Stimulated activated CD4-positive, alpha-beta T cell treated with anti-CD3 and anti-CD28 coated beads, TNF-alpha, amount 100 ng/mL, for 1 hour (primary cell): ENCODE measurements at regions not wholly inside any gene's neighbourhood (a gene's known extent, or its start where the extent isn't known, plus 50 kb on each side); places are given as distances from the start of the nearest gene placed in this dataset.

Experiments used
- DNase-seq, 3 donors: peaks; one replicate each; pipeline ENCODE4 v3.0.0-alpha.2; 2020; ENCODE audit warnings: low read depth in 3 of 3, low spot score in 1 of 3

DNA sequence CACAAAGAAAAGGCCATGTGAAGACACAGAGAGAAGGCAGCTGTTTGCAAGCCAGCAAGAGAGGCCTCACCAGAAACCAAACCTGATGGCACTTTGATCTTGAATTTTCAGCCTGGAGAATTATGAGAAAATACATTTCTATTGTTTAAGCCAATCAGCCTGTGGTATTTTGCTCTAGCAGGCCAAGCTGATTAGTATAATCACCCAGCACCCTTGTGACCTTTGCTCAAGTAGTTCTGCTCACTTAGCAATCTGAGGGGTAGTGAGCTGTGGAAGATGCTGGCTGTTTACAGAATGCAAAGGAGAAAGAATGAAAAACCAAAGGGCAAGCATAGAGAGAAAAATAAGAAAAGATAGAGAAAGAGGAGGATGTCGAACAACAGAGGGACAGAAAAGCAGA is 396.4 kb upstream of the BOD1L1 start:
- DNase-seq: no peak

DNA sequence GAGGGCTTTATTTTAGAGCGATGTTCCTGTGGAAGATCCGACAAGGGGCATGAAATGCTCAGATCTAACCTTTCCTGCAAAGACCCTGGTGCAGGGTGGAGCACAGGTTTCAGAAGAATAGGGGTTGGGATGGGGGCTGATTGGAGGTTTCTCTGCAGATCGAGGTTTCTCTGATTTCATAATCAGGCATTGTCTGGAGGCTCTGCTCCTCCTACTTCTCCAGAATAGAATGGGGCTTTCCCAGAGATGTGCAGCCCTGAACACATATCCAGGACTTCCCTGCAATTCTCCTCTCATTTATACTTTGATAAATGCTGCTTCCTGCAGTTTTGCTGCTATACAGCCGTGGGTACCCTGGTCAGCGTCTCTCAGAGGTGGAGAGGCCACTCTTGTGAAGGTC is 397.6 kb upstream of the BOD1L1 start:
- DNase-seq: no peak

DNA sequence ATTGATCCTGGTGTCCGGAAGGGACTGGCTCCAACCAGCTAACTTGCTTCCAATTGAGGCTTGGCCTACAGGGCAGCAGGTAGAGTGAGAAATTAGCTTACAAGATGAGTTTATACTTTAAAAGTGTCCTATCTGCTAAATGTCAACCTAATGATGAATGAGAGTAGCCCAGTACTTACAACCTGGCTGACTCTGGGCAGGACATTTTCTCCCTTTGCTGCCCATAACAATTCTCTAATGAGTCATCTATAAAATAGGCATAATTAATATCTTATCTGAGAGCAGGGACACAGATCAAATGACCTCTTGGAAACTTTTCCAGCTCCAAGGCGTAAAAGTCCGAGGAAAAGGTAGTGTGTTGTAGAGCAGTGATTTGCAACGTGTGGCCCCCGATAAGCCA is 398.4 kb upstream of the BOD1L1 start:
- DNase-seq: no peak

DNA sequence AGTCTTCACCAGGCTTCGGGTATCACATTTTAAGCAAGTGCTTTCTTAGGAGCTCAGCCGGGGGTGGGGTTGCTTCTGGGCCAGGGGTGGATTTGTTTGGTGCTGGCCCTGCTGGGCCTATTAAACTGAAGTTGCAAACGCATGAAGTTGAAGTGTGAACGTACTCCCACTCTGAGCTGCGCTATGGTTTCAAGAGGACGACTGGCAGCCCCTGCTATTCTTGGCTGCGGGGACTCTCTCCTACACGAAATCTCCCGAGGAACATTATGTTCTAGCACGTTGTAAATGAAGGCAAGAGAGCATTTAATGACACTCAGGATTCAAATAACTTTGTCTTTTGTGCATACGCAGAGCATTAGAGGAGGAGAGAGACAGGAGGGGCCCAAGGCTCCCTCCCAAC is 401.3 kb upstream of the BOD1L1 start:
- no peak for DNase-seq

DNA sequence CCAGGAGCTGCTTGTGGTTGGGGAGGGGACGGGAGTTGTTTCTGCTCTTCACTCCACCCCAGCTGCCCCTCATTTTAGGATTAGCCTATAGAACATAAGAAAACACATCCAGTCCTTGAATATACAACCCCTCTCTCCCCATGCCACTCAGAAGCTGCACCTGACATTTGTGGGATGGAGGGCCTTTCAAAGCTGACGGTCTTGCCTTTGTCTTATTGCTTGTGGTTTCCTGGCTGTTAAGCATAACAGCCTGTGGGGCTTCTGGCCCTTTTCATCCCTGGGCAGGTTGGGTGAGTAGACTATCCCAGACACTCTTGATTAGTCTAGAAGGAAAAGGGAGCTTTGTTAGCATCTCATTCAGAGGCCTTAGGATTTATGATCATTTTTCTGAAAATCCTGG is 407.6 kb upstream of the BOD1L1 start:
- no peak for DNase-seq

- no peak for DNase-seq
These were observed 415.7 kb upstream of the BOD1L1 start for GRCh38 chr4:14043203-14043602.

DNA sequence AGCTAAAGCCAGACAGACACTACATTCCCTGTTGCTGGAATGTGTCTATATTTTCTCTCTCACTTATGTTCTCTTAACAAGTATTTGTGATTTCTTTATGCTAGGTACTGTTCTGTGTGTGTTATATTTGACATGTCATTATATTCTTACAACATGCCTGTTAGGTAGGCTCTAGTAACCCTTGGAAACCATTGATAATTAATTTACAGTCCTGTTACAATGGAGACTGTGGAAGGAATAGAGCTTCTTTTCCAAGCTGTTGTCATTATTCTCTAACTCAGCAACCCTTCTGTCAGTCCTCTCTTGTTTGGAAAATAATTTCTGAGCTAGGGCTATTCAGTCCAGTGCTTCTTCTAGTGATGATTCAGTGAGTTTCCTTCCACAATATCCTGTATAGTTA is 419.1 kb upstream of the BOD1L1 start:
- DNase-seq: no peak

- no peak for DNase-seq
These were observed 420.3 kb upstream of the BOD1L1 start for GRCh38 chr4:14047840-14048239.

GRCh38 chr4:14049946-14050345 is 422.4 kb upstream of the BOD1L1 start:
- DNase-seq: no peak

DNA sequence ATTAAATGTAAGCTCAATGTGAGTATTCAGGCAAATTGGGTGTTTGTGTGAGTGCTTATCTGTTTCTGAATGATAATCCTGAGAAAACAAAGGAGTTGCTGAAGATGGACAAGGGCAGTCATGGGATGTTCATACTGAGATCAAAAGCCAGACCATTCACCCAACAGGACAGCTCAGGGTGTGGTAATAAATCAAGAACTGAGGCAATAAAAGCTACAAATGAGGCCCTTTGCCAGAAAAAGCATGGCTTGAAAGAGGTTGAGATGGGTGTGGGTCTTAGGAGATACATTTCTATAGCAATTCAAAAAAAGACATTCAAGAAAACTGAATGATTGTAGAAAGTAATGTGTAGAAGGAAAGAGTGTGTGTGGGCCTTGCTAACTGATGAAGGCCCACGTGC is 425.8 kb upstream of the BOD1L1 start:
- no peak for DNase-seq

GRCh38 chr4:14054391-14054790 is 426.9 kb upstream of the BOD1L1 start:
- DNase-seq: no peak

- DNase-seq: no peak
These were observed 431.5 kb upstream of the BOD1L1 start for GRCh38 chr4:14059006-14059405.

- no peak for DNase-seq
These were observed 437.5 kb upstream of the BOD1L1 start for GRCh38 chr4:14064984-14065383.

GRCh38 chr4:14065406-14065805 is 437.9 kb upstream of the BOD1L1 start:
- DNase-seq: no peak

DNA sequence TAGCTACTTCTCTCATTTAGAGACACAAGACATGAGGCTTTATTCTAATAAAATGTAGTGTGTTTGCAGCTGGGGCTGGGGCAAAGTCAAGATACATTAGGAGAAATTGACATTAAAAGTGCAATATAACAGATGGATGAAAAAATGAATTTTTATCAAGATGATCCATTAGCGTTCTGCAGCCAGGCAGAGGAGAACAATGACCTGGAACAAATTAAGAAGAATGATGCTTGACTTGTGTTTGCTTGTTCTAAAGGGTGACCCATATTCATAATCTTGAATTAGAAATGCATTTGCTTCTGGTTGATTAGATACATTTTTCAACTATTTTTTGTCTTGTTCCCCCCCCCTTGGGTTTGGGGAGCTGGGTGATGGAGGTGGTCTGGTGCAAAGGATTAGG is 439.5 kb upstream of the BOD1L1 start:
- DNase-seq: no peak

DNA sequence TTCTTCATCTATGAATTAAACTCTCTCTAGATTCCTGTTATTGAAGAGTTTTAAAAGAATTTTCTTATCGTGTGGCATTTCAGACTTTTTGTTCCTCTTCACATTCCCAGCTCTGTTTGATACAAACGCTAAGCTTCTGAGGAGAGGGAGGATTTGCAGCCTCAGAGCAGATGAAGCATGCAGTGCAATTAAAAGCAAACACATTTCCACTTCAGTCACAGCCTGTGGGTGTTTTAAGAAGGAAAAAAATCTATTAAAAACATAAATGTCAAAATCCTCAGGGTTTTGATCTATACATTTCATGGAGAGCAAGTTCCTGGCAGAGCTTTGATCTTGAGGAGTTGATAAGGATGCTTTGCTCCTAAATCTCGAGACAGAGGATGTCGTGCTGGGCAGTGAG is 442.4 kb upstream of the BOD1L1 start:
- no peak for DNase-seq

DNA sequence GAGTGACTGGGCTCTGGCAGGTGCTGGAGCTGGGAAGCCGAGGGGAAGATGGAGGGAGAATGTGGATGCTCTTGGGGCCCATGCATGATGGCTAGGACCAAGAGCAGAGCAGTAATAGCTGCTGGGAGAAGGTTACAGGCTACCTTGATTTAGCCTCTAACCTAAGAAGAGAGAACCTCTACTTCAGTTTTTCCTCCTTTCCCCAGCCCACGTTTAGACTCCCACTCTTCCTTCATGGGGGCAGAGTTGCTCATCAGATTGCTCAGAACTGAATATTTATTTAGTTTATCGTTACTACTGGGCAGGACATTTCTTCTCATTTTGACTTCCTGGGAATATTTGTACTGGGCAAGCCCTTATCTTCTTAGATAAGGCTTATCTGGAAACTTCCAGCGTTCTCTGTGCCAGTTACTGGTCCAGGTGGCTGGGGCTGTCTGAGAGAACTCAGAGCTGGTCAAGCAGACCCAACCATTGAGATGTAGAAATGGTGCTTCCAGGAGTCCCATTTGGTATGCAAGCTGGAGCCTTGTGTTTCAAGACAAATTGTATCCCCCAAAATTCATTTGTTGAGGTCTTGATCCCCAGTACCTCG is 442.9 kb upstream of the BOD1L1 start:
- no peak for DNase-seq

- DNase-seq: no peak
These were observed 445.0 kb upstream of the BOD1L1 start for GRCh38 chr4:14072506-14072905.

DNA sequence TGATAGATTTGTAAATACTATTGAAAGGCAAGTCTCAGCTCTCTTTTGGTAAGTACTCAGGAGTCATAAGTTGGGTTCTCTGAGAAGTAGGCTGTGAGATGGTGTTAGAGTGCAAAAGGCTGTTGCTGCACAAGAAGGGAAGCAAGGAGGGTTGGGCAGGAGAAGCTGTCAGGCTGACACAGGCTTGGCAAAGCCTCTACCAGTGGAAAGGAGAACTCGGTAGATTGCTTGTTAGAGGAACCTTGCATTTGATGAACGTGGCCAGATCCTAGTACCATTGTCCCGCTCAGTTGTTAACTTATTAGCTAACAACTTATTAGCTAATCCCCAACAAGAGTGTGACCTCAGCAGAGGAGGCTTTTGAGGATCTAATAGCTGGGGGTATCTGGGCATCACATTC is 449.3 kb upstream of the BOD1L1 start:
- DNase-seq: no peak

DNA sequence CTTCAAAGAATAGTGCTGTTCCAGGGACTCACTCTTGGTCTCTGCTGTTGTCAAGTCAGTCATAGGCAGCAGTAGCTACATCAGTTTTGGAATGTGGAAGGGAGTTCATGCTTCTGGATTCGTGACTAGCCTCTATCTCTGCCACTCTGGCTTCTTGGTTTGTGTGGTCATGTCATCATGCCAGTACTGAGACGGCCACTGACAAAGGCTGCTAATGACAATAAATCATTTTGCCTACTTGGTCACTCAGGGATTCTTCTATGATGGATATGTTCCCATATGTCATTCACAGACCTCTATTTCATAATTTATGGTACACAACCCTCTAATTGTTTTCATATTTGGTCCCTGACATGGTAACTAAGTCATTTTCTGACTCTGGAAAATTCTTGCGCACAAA is 450.8 kb upstream of the BOD1L1 start:
- DNase-seq: no peak

- DNase-seq: no peak
These were observed 452.1 kb upstream of the BOD1L1 start for GRCh38 chr4:14079601-14080000.

- no peak for DNase-seq
These were observed 455.6 kb upstream of the BOD1L1 start for GRCh38 chr4:14083150-14083549.

DNA sequence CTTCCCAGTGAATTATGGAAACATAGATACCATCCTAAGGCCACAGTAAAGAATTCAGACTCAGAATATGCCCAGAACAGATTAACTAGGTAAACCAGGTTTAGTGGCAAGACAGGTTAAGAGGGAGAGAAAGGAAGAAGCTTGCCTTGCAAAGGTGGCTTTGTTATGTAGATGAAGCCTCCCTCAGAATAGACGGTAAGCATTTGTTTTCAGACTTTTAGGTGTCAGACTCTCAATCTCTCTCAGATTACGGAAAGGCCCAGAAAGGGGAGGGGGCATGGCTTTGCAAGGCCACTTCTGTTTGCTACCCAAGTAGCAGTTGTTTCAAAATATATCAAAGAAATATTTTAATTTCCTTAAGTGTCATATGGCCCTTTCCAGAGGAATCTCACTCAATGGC is 457.1 kb upstream of the BOD1L1 start:
- DNase-seq: no peak

- DNase-seq: no peak
These were observed 459.9 kb upstream of the BOD1L1 start for GRCh38 chr4:14087459-14087858.
